WTC11 (cell line): ENCODE measurements at regions not wholly inside any gene's neighbourhood (a gene's known extent, or its start where the extent isn't known, plus 50 kb on each side); places are given as distances from the start of the nearest gene placed in this dataset.
"Not testable (repeated sequence)": the region's sequence is repeated elsewhere in the genome, so short reads cannot be mapped to it uniquely, and the experiment has no call there.

Experiments
- ATAC-seq: fragments of 200-7000 bp; cut with Tn5 transposase; 2 replicates; pipeline ENCODE4 v1.10.0; 2021; ENCODE audit warnings: mild to moderate bottlenecking, moderate library complexity
- CTCF ChIA-PET: fragments of 300-600 bp; sonication (Branson Sonifier 250); formaldehyde crosslinking; loops from one replicate; lab custom pipeline; 2021; ENCODE audit warnings: antibody characterized with exemption; lab: Charles Lee
- POLR2A ChIA-PET: fragments of 350-600 bp; sonication (Branson Sonifier 250); formaldehyde crosslinking; loops from one replicate; lab custom pipeline; 2021; ENCODE audit warnings: antibody characterized with exemption; lab: Charles Lee
- DNase-seq: peaks from one replicate; pipeline ENCODE4 v3.0.0; 2021; ENCODE audit warnings: low spot score
- H3K27ac Mint-ChIP-seq: 2 replicates; pipeline ENCODE4 v1.8.0; 2021; ENCODE audit warnings: mixed read lengths
- H3K27me3 Mint-ChIP-seq: 2 replicates; pipeline ENCODE4 v1.8.0; 2021; ENCODE audit warnings: low read depth, mild to moderate bottlenecking, moderate library complexity, mixed read lengths
- H3K36me3 Mint-ChIP-seq: 2 replicates; pipeline ENCODE4 v1.8.0; 2021; ENCODE audit warnings: mixed read lengths
- H3K4me1 Mint-ChIP-seq: 2 replicates; pipeline ENCODE4 v1.8.0; 2022; ENCODE audit warnings: mixed read lengths
- H3K4me3 Mint-ChIP-seq: 2 replicates; pipeline ENCODE4 v1.8.0; 2021; ENCODE audit warnings: mild to moderate bottlenecking, moderate library complexity, mixed read lengths
- H3K9me3 Mint-ChIP-seq: 2 replicates; pipeline ENCODE4 v1.8.0; 2021; ENCODE audit warnings: mixed read lengths
- ATF1 ChIP-seq: sonication (generic); formaldehyde crosslinking; IDR thresholded peaks from 2 replicates; pipeline ENCODE4 v1.8.1; 2023; ENCODE audit warnings: mild to moderate bottlenecking, moderate library complexity, missing genetic modification reagents
- CREB1 ChIP-seq: sonication (generic); formaldehyde crosslinking; IDR thresholded peaks from 2 replicates; pipeline ENCODE4 v1.8.0; 2023; ENCODE audit warnings: mild to moderate bottlenecking, missing genetic modification reagents
- CREM ChIP-seq: sonication (generic); formaldehyde crosslinking; IDR thresholded peaks from 2 replicates; pipeline ENCODE4 v1.8.1; 2022; ENCODE audit warnings: mild to moderate bottlenecking, missing genetic modification reagents, moderate library complexity
- EMX1 ChIP-seq: fragments of 250-450 bp; sonication (Bioruptor Pico); IDR thresholded peaks from 2 replicates; pipeline ENCODE4 v1.8.0; 2021; ENCODE audit warnings: mild to moderate bottlenecking
- ESRRA ChIP-seq: sonication (generic); formaldehyde crosslinking; IDR thresholded peaks from 2 replicates; pipeline ENCODE4 v1.8.1; 2022; ENCODE audit warnings: mild to moderate bottlenecking, missing genetic modification reagents, borderline replicate concordance
- FOXK1 ChIP-seq: sonication (generic); formaldehyde crosslinking; IDR thresholded peaks from 2 replicates; pipeline ENCODE4 v1.8.0; 2022; ENCODE audit warnings: mild to moderate bottlenecking, moderate library complexity, missing genetic modification reagents
- IRF2 ChIP-seq: sonication (generic); formaldehyde crosslinking; IDR thresholded peaks from 2 replicates; pipeline ENCODE4 v1.8.0; 2022; ENCODE audit warnings: low read depth, missing genetic modification reagents, borderline replicate concordance
- JAZF1 ChIP-seq: fragments of 250-450 bp; sonication (Bioruptor Pico); IDR thresholded peaks from 2 replicates; pipeline ENCODE4 v1.9.0; 2021; ENCODE audit warnings: moderate library complexity, mild to moderate bottlenecking, inconsistent platforms
- MYBL2 ChIP-seq: sonication (generic); formaldehyde crosslinking; IDR thresholded peaks from 2 replicates; pipeline ENCODE4 v1.8.1; 2023; ENCODE audit warnings: mild to moderate bottlenecking, moderate library complexity, missing genetic modification reagents
- NR1H2 ChIP-seq: sonication (generic); formaldehyde crosslinking; IDR thresholded peaks from 2 replicates; pipeline ENCODE4 v1.9.0; 2021; ENCODE audit warnings: mild to moderate bottlenecking, moderate library complexity, missing genetic modification reagents
- RORB ChIP-seq: fragments of 250-450 bp; sonication (Bioruptor Pico); IDR thresholded peaks from 2 replicates; pipeline ENCODE4 v1.9.0; 2021; ENCODE audit warnings: mild to moderate bottlenecking
- SMAD3 ChIP-seq: sonication (generic); formaldehyde crosslinking; IDR thresholded peaks from 2 replicates; pipeline ENCODE4 v1.8.0; 2022; ENCODE audit warnings: missing genetic modification reagents, mild to moderate bottlenecking, borderline replicate concordance
- TCF7 ChIP-seq: sonication (generic); formaldehyde crosslinking; IDR thresholded peaks from 2 replicates; pipeline ENCODE4 v1.8.0; 2022; ENCODE audit warnings: mild to moderate bottlenecking, low read depth, missing genetic modification reagents, moderate library complexity
- ZNF138 ChIP-seq: sonication (generic); formaldehyde crosslinking; conservative IDR thresholded peaks from 2 replicates; pipeline ENCODE4 v1.8.1; 2022; ENCODE audit warnings: mild to moderate bottlenecking, moderate library complexity, missing genetic modification reagents
- ZNF232 ChIP-seq: sonication (generic); formaldehyde crosslinking; IDR thresholded peaks from 2 replicates; pipeline ENCODE4 v1.8.0; 2022; ENCODE audit warnings: mild to moderate bottlenecking, missing genetic modification reagents
- TF ChIP-seq, protein P1 (sequence below): fragments of 250-450 bp; sonication (Bioruptor Pico); IDR thresholded peaks from 2 replicates; pipeline ENCODE4 v2.1.2; 2022; ENCODE audit warnings: mild to moderate bottlenecking, moderate library complexity
- TF ChIP-seq, protein P2 (sequence below): sonication (generic); formaldehyde crosslinking; IDR thresholded peaks from 2 replicates; pipeline ENCODE4 v1.8.0; 2022; ENCODE audit warnings: mild to moderate bottlenecking, missing genetic modification reagents
- TF ChIP-seq, protein P3 (sequence below): fragments of 200-600 bp; IDR thresholded peaks from 2 replicates; pipeline ENCODE4 v1.8.0; 2022; ENCODE audit warnings: antibody characterized with exemption
- TF ChIP-seq, protein P4 (sequence below): sonication (generic); formaldehyde crosslinking; IDR thresholded peaks from 2 replicates; pipeline ENCODE4 v1.8.1; 2023; ENCODE audit warnings: mild to moderate bottlenecking, missing genetic modification reagents, moderate library complexity
- TF ChIP-seq, protein P5 (sequence below): sonication (generic); formaldehyde crosslinking; IDR thresholded peaks from 2 replicates; pipeline ENCODE4 v1.8.0; 2022; ENCODE audit warnings: mild to moderate bottlenecking, missing genetic modification reagents

DNA sequence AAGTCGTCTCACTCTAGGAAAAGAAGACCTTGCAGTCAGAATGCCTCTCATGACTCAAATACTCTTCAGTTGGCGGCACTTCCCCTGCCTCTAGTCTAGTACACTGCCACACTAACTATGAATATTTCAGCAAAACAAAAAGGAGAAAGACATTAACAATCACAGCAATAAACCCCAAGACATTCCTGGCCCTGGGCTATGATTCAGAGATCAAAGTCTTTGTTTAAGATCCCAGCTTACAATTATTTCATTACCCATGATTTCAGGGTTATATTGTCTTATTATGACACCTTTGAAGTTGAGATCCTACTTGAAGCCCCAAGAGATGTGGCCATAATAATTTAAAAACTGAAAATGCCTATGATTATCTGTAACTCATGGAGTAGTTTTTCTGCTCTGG lies 597.5 kb downstream of the REEP3 start:
- ChIA-PET CTCF (no interaction called here), POLR2A (no interaction called here)
- no peaks in the 10 kb centered on the region for H3K27me3 Mint-ChIP-seq
- peaks cover 22% of the 10 kb centered on the region for H3K9me3 Mint-ChIP-seq
- peaks cover 50% of the 10 kb centered on the region for H3K4me1 Mint-ChIP-seq
- H3K4me3 Mint-ChIP-seq = no peak overlapping the region
- ATAC-seq = no peak
- no peak for DNase-seq
- H3K36me3 Mint-ChIP-seq = peaks cover 26% of the 10 kb centered on the region
- TF ChIP-seq, protein P1, sequence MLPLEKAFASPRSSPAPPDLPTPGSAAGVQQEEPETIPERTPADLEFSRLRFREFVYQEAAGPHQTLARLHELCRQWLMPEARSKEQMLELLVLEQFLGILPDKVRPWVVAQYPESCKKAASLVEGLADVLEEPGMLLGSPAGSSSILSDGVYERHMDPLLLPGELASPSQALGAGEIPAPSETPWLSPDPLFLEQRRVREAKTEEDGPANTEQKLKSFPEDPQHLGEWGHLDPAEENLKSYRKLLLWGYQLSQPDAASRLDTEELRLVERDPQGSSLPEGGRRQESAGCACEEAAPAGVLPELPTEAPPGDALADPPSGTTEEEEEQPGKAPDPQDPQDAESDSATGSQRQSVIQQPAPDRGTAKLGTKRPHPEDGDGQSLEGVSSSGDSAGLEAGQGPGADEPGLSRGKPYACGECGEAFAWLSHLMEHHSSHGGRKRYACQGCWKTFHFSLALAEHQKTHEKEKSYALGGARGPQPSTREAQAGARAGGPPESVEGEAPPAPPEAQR (CRISPR knock-in tag) = no peak
- TF ChIP-seq NR1H2 (CRISPR knock-in tag) (no peak), RORB (CRISPR knock-in tag) (no peak), SMAD3 (CRISPR knock-in tag) (no peak)
- TF ChIP-seq, protein P2, sequence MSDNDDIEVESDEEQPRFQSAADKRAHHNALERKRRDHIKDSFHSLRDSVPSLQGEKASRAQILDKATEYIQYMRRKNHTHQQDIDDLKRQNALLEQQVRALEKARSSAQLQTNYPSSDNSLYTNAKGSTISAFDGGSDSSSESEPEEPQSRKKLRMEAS (CRISPR knock-in tag) = no peak
- H3K27ac Mint-ChIP-seq = no peak overlapping the region

DNA sequence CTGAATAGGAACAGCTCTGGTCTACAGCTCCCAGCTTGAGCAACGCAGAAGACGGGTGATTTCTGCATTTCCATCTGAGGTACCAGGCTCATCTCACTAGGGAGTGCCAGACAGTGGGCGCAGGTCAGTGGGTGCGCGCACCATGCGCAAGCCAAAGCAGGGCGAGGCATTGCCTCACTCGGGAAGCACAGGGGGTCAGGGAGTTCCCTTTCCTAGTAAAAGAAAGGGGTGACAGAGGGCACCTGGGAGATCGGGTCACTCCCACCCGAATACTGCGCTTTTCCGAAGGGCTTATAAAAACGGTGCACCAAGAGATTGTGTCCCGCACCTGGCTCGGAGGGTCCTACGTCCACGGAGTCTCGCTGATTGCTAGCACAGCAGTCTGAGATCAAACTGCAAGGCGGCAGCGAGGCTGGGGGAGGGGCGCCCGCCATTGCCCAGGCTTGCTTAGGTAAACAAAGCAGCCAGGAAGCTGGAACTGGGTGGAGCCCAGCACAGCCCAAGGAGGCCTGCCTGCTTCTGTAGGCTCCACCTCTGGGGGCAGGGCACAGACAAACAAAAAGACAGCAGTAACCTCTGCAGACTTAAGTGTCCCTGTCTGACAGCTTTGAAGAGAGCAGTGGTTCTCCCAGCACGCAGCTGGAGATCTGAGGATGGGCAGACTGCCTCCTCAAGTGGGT lies 599.2 kb downstream of the REEP3 start:
- peak overlapping the region; percentile 77 for H3K27ac Mint-ChIP-seq
- CTCF ChIA-PET, H3K27me3 Mint-ChIP-seq, H3K4me3 Mint-ChIP-seq, POLR2A ChIA-PET, ATAC-seq: not testable (repeated sequence)
- H3K9me3 Mint-ChIP-seq = peaks cover 22% of the 10 kb centered on the region
- peaks cover 28% of the 10 kb centered on the region for H3K36me3 Mint-ChIP-seq
- peak; percentile 66; the same call in 1 of the 2 replicates for TF ChIP-seq FOXK1 (CRISPR knock-in tag)
- H3K4me1 Mint-ChIP-seq = peaks cover 36% of the 10 kb centered on the region
- DNase-seq = peak; percentile 58

DNA sequence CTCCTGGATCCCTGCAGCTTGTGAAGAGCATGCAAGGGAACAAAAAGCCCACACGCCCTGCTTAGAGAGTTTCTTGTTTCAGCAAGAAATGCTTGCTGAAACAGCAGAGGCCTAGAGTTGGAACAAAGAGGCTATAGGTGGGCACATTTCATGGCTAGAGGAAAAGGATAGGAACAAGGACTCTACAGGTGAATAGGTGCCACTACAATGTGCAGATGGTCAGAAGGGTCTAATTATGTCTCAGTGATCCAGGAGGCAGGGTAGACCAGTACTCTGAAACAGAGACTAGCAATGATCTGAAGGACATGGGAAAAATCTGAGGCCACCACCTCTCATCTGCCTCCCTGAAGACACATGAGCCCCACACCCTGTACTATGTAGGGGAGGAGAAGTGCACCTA lies 609.0 kb downstream of the REEP3 start:
- CTCF ChIA-PET = interaction anchor here (1.6 kb wide), 1 partner anchor 89 kb away, joined by 6 read pairs; no protein-coding TSS in a partner anchor
- Mint-ChIP-seq H3K4me3 (no peak overlapping the region), H3K36me3 (peaks cover 2% of the 10 kb centered on the region; the same call in 1 of the 2 replicates), H3K27ac (no peak overlapping the region; the same call in 1 of the 2 replicates), H3K27me3 (no peaks in the 10 kb centered on the region), H3K9me3 (peaks cover 10% of the 10 kb centered on the region), H3K4me1 (peaks cover 28% of the 10 kb centered on the region)
- no peak for TF ChIP-seq NR1H2 (CRISPR knock-in tag)
- TF ChIP-seq, protein P3, sequence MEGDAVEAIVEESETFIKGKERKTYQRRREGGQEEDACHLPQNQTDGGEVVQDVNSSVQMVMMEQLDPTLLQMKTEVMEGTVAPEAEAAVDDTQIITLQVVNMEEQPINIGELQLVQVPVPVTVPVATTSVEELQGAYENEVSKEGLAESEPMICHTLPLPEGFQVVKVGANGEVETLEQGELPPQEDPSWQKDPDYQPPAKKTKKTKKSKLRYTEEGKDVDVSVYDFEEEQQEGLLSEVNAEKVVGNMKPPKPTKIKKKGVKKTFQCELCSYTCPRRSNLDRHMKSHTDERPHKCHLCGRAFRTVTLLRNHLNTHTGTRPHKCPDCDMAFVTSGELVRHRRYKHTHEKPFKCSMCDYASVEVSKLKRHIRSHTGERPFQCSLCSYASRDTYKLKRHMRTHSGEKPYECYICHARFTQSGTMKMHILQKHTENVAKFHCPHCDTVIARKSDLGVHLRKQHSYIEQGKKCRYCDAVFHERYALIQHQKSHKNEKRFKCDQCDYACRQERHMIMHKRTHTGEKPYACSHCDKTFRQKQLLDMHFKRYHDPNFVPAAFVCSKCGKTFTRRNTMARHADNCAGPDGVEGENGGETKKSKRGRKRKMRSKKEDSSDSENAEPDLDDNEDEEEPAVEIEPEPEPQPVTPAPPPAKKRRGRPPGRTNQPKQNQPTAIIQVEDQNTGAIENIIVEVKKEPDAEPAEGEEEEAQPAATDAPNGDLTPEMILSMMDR = peak; percentile 41; the same call in 1 of the 2 replicates
- DNase-seq = no peak
- POLR2A ChIA-PET = no interaction called here
- ATAC-seq = peak; percentile 93

DNA sequence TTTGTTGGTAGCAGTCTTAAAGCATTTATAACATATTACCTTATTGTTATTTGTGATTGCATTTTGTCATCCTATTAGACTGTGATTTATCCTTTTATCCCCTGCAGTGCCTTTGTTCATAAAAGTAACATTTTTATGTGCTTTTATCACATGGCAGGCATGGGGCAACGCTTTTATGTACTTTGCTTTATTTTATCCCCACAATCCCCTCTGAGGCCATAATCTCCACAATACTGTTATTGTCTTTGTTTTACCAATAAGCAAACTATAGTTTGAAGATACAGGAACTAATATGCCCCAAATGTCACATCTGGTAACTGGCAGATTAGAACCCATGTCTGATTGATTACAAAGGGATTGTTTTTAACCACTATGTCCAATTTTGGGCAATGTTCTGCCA lies 613.5 kb downstream of the REEP3 start:
- Mint-ChIP-seq H3K9me3 (no peaks in the 10 kb centered on the region), H3K27ac (no peak overlapping the region), H3K4me1 (peaks cover 28% of the 10 kb centered on the region), H3K4me3 (no peak overlapping the region), H3K27me3 (no peaks in the 10 kb centered on the region), H3K36me3 (no peaks in the 10 kb centered on the region)
- ChIA-PET POLR2A (no interaction called here), CTCF (no interaction called here)
- ATAC-seq (no peak), DNase-seq (no peak)
- TF ChIP-seq TCF7 (CRISPR knock-in tag) = no peak
- TF ChIP-seq, protein P1 (CRISPR knock-in tag) = no peak
- no peak for TF ChIP-seq MYBL2 (CRISPR knock-in tag)
- no peak for TF ChIP-seq CREM (CRISPR knock-in tag)
- TF ChIP-seq CREB1 = no peak
- TF ChIP-seq ESRRA (CRISPR knock-in tag) = no peak
- TF ChIP-seq ZNF232 (CRISPR knock-in tag) = no peak
- TF ChIP-seq, protein P4, sequence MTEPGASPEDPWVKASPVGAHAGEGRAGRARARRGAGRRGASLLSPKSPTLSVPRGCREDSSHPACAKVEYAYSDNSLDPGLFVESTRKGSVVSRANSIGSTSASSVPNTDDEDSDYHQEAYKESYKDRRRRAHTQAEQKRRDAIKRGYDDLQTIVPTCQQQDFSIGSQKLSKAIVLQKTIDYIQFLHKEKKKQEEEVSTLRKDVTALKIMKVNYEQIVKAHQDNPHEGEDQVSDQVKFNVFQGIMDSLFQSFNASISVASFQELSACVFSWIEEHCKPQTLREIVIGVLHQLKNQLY (CRISPR knock-in tag) = no peak
- TF ChIP-seq ATF1 (CRISPR knock-in tag) = no peak
- no peak for TF ChIP-seq JAZF1 (CRISPR knock-in tag)
- TF ChIP-seq, protein P5, sequence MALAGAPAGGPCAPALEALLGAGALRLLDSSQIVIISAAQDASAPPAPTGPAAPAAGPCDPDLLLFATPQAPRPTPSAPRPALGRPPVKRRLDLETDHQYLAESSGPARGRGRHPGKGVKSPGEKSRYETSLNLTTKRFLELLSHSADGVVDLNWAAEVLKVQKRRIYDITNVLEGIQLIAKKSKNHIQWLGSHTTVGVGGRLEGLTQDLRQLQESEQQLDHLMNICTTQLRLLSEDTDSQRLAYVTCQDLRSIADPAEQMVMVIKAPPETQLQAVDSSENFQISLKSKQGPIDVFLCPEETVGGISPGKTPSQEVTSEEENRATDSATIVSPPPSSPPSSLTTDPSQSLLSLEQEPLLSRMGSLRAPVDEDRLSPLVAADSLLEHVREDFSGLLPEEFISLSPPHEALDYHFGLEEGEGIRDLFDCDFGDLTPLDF = no peak
- TF ChIP-seq ZNF138 (CRISPR knock-in tag) = no peak
- no peak for TF ChIP-seq IRF2 (CRISPR knock-in tag)
- no peak for TF ChIP-seq EMX1 (CRISPR knock-in tag)
